CD4-positive, CD25-positive, alpha-beta regulatory T cell (primary cell): ENCODE measurements at regions not wholly inside any gene's neighbourhood (a gene's known extent, or its start where the extent isn't known, plus 50 kb on each side); places are given as distances from the start of the nearest gene placed in this dataset.
"Not testable (repeated sequence)": the region's sequence is repeated elsewhere in the genome, so short reads cannot be mapped to it uniquely, and the experiment has no call there.

ENCODE experiments used
- ATAC-seq, 2 donors: fragments of 150-1000 bp; cut with Tn5 transposase; one replicate each; pipeline ENCODE4 v1.10.0; 2021; ENCODE audit warnings: low read depth in 2 of 2, moderate number of reproducible peaks in 2 of 2, moderate library complexity in 1 of 2
- DNase-seq, 3 donors: peaks; one replicate each; pipeline versions ENCODE4 v3.0.0 to v3.0.0-alpha.2; 2012 to 2022; ENCODE audit warnings: mixed read lengths in 1 of 3
- H3K27ac ChIP-seq: one replicate; pipeline ENCODE4 v1.7.0; 2013; ENCODE audit warnings: mild to moderate bottlenecking, low read length; ENCODE audit not compliant: insufficient read depth, poor library complexity, severe bottlenecking
- H3K27me3 ChIP-seq: one replicate; pipeline ENCODE4 v1.7.0; 2013; ENCODE audit warnings: low read length; ENCODE audit not compliant: control insufficient read depth, insufficient read depth
- H3K36me3 ChIP-seq: one replicate; pipeline ENCODE4 v1.7.0; 2013; ENCODE audit warnings: mild to moderate bottlenecking, low read length, moderate library complexity; ENCODE audit not compliant: control insufficient read depth, insufficient read depth
- H3K4me1 ChIP-seq: 2 replicates; pipeline ENCODE4 v1.7.0; 2013; ENCODE audit warnings: mild to moderate bottlenecking, low read length; ENCODE audit not compliant: insufficient read depth, control insufficient read depth, poor library complexity, severe bottlenecking
- H3K4me3 ChIP-seq: one replicate; pipeline ENCODE4 v1.7.0; 2013; ENCODE audit warnings: low read depth, mild to moderate bottlenecking, low read length, moderate library complexity
- H3K9me3 ChIP-seq, 2 experiments: 1 replicate in 1 of 2; 2 replicates in 1 of 2; pipeline ENCODE4 v1.7.0; 2013; ENCODE audit warnings: low read length in 2 of 2, mild to moderate bottlenecking in 1 of 2, moderate library complexity in 1 of 2; ENCODE audit not compliant: control insufficient read depth in 2 of 2
- H3K27ac Mint-ChIP-seq, 3 donors: one replicate each; pipeline ENCODE4 v1.8.0; 2020 to 2022; ENCODE audit warnings: mild to moderate bottlenecking in 3 of 3, mixed read lengths in 3 of 3, moderate library complexity in 2 of 3
- H3K27me3 Mint-ChIP-seq: one replicate; pipeline ENCODE4 v1.8.0; 2022; ENCODE audit warnings: mild to moderate bottlenecking, mixed read lengths
- H3K36me3 Mint-ChIP-seq: one replicate; pipeline ENCODE4 v1.8.0; 2020; ENCODE audit warnings: mixed read lengths
- H3K4me1 Mint-ChIP-seq, 4 donors: one replicate each; pipeline ENCODE4 v1.8.0; 2020 to 2022; ENCODE audit warnings: mixed read lengths in 4 of 4, mild to moderate bottlenecking in 1 of 4
- H3K4me3 Mint-ChIP-seq, 4 donors: one replicate each; pipeline ENCODE4 v1.8.0; 2020 to 2022; ENCODE audit warnings: mild to moderate bottlenecking in 4 of 4, mixed read lengths in 4 of 4, moderate library complexity in 3 of 4
- H3K9me3 Mint-ChIP-seq, 7 donors: one replicate each; pipeline ENCODE4 v1.8.0; 2020 to 2022; ENCODE audit warnings: mixed read lengths in 7 of 7, mild to moderate bottlenecking in 3 of 7, moderate library complexity in 2 of 7

DNA sequence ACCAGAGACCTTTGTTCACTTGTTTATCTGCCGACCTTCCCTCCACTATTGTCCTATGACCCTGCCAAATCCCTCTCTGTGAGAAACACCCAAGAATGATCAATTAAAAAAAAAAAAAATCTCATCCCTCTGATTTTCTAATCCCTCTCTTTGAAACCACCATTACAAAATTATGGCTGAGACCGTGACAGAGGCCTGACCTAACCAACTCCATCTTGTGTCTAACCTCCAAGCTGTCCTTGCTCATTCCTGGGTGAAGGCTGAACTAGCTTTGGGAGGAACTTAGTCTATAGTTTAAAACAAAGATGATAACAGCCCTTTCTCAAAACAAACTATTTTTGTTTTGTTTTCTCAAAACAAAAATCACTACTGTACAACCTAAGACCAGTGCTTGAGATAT, 474.5 kb downstream of the TMEM114 start:
- no peaks in the 10 kb centered on the region for H3K27me3 Mint-ChIP-seq
- no peaks in the 10 kb centered on the region for H3K4me1 ChIP-seq
- H3K36me3 Mint-ChIP-seq, result no peaks in the 10 kb centered on the region
- H3K9me3 Mint-ChIP-seq, result peaks cover 0 to 20% (median 8%) of the 10 kb centered on the region in 7 donors
- DNase-seq (no peak), ATAC-seq (no peak)
- no peaks in the 10 kb centered on the region for H3K4me1 Mint-ChIP-seq
- no peaks in the 10 kb centered on the region for H3K27me3 ChIP-seq
- H3K9me3 ChIP-seq, result no peaks in the 10 kb centered on the region
- no peaks in the 10 kb centered on the region for H3K36me3 ChIP-seq
- H3K27ac Mint-ChIP-seq, result no peak overlapping the region
- H3K4me3 ChIP-seq, result no peak overlapping the region
- H3K27ac ChIP-seq, result no peak overlapping the region
- H3K4me3 Mint-ChIP-seq, result no peak overlapping the region

- H3K4me3 ChIP-seq, H3K4me1 ChIP-seq, DNase-seq, H3K36me3 Mint-ChIP-seq, H3K9me3 ChIP-seq, ATAC-seq, H3K27ac Mint-ChIP-seq, H3K27me3 Mint-ChIP-seq, H3K36me3 ChIP-seq, H3K4me3 Mint-ChIP-seq, H3K27ac ChIP-seq, H3K4me1 Mint-ChIP-seq, H3K27me3 ChIP-seq: not testable (repeated sequence)
- H3K9me3 Mint-ChIP-seq, result peaks cover 0 to 11% (median 7%) of the 10 kb centered on the region in 7 donors
These were observed 475.4 kb downstream of the TMEM114 start for GRCh38 chr16:8114941-8115340.

- no peak overlapping the region for H3K4me3 ChIP-seq
- H3K4me1 ChIP-seq, result no peaks in the 10 kb centered on the region
- H3K27ac Mint-ChIP-seq, result no peak overlapping the region
- H3K9me3 ChIP-seq, result no peaks in the 10 kb centered on the region
- DNase-seq (no peak), ATAC-seq (no peak)
- peaks cover 0 to 14% (median 8%) of the 10 kb centered on the region in 7 donors for H3K9me3 Mint-ChIP-seq
- H3K27me3 Mint-ChIP-seq, result no peaks in the 10 kb centered on the region
- H3K4me3 Mint-ChIP-seq, result no peak overlapping the region
- no peaks in the 10 kb centered on the region for H3K36me3 ChIP-seq
- no peaks in the 10 kb centered on the region for H3K27me3 ChIP-seq
- H3K27ac ChIP-seq, result no peak overlapping the region
- H3K4me1 Mint-ChIP-seq, result no peaks in the 10 kb centered on the region
- H3K36me3 Mint-ChIP-seq, result no peaks in the 10 kb centered on the region
These were observed 476.5 kb downstream of the TMEM114 start for GRCh38 chr16:8113843-8114242.

DNA sequence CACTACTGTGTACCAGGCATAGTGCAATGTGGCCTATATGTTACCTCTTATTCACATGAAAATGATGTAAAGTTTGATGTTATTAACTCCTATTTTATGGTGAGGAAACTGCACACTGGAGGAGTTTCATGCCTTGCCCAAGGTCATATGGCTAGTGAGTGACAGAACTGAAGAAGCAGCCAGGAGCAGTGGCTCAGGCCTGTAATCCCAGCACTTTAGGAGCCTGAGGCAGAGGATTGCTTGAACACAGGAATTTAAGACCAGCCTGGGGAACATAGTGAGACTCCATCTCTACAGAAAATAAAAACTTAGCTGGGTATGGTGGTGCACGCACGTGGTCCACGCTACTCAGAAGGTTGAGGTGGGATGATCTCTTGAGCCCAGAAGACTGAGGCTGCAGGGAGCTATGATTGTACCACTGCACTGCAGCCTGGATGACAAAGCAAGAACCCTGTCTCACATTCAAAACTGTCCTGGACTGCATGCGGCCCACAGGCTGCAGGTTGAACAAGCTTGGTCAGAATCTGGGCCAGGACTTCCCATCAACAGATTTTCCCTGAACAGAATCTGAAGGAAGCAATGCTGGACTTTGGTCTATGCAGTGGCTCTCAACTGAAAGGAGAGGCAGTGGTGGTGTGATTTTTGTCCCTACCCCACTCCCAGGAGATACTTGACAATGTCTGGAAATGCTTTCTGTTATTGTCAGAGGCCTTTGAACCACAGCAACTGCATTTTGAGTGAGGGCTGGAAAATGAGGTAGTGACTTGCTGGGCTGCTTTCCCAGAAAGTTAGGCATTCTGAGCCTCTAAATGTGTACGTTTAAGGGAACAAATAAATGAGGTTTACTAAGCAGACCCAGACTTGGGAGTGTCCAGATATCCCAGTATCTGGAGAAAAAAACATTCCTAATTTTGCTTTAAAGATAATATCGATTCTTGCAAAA, 479.5 kb downstream of the TMEM114 start:
- Mint-ChIP-seq H3K27me3 (no peaks in the 10 kb centered on the region), H3K27ac (no peak overlapping the region), H3K9me3 (peaks cover 0 to 17% (median 4%) of the 10 kb centered on the region in 7 donors), H3K4me3 (no peak overlapping the region), H3K36me3 (no peaks in the 10 kb centered on the region), H3K4me1 (no peaks in the 10 kb centered on the region)
- Histone ChIP-seq H3K27ac (no peak overlapping the region), H3K4me1 (no peaks in the 10 kb centered on the region), H3K27me3 (no peaks in the 10 kb centered on the region), H3K4me3 (no peak overlapping the region), H3K36me3 (no peaks in the 10 kb centered on the region), H3K9me3 (no peaks in the 10 kb centered on the region)
- ATAC-seq (no peak), DNase-seq (no peak)

GRCh38 chr16:8109510-8110369, 480.6 kb downstream of the TMEM114 start:
- no peaks in the 10 kb centered on the region for H3K36me3 Mint-ChIP-seq
- no peak for ATAC-seq
- H3K36me3 ChIP-seq, result no peaks in the 10 kb centered on the region
- H3K4me3 Mint-ChIP-seq, result no peak overlapping the region
- H3K4me1 Mint-ChIP-seq, result no peaks in the 10 kb centered on the region
- H3K27me3 ChIP-seq, result no peaks in the 10 kb centered on the region
- H3K4me3 ChIP-seq, result no peak overlapping the region
- H3K27me3 Mint-ChIP-seq, result no peaks in the 10 kb centered on the region
- no peak overlapping the region for H3K27ac Mint-ChIP-seq
- no peaks in the 10 kb centered on the region for H3K9me3 ChIP-seq
- no peaks in the 10 kb centered on the region for H3K4me1 ChIP-seq
- no peak overlapping the region for H3K27ac ChIP-seq
- peaks cover 0 to 21% (median 4%) of the 10 kb centered on the region in 7 donors for H3K9me3 Mint-ChIP-seq
- no peak for DNase-seq

DNA sequence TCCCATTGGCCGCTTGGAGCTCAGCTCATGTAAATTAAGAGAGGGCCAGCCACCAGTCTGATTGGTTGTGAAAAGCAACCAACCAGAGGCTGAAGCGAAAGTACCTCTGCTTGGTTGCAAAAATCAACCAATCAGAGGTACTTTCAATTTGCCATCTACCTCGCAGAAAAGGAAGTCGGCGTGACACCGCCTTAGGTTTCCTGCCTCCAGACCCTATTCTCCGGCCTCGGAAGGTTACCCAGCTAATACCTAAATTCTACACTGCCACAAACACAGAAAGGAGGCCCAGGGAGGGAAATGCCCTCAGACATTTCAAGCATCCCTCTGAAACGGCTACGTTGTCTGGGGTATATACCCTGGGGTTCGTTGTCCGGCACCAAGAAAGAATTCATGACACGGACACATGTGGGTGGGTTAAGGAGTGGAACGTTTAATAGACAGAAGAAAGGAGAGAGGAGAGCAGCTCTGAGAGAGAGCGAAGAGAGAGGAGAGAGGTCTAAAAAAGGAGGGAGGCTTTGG, 481.3 kb downstream of the TMEM114 start:
- Histone ChIP-seq H3K4me3 (no peak overlapping the region), H3K27me3 (no peaks in the 10 kb centered on the region), H3K4me1 (no peaks in the 10 kb centered on the region), H3K9me3 (no peaks in the 10 kb centered on the region), H3K27ac (no peak overlapping the region), H3K36me3 (no peaks in the 10 kb centered on the region)
- H3K4me3 Mint-ChIP-seq, result no peak overlapping the region
- ATAC-seq (no peak), DNase-seq (no peak)
- H3K4me1 Mint-ChIP-seq, result no peaks in the 10 kb centered on the region
- H3K9me3 Mint-ChIP-seq, result peaks cover 0 to 23% (median 4%) of the 10 kb centered on the region in 7 donors
- no peaks in the 10 kb centered on the region for H3K27me3 Mint-ChIP-seq
- H3K27ac Mint-ChIP-seq, result no peak overlapping the region
- no peaks in the 10 kb centered on the region for H3K36me3 Mint-ChIP-seq

- H3K4me3 Mint-ChIP-seq, result no peak overlapping the region
- no peaks in the 10 kb centered on the region for H3K4me1 Mint-ChIP-seq
- H3K36me3 Mint-ChIP-seq, result no peaks in the 10 kb centered on the region
- H3K9me3 ChIP-seq, result no peaks in the 10 kb centered on the region
- no peak for ATAC-seq
- H3K9me3 Mint-ChIP-seq, result peaks cover 0 to 13% (median 4%) of the 10 kb centered on the region in 7 donors
- no peak overlapping the region for H3K27ac ChIP-seq
- no peak overlapping the region for H3K4me3 ChIP-seq
- H3K27me3 ChIP-seq, result no peaks in the 10 kb centered on the region
- H3K4me1 ChIP-seq, result no peaks in the 10 kb centered on the region
- H3K27ac Mint-ChIP-seq, result no peak overlapping the region
- H3K27me3 Mint-ChIP-seq, result no peaks in the 10 kb centered on the region
- no peaks in the 10 kb centered on the region for H3K36me3 ChIP-seq
- no peak for DNase-seq
These were observed 483.0 kb downstream of the TMEM114 start for GRCh38 chr16:8107296-8107695.
